H1 (cell line): ENCODE measurements at regions not wholly inside any gene's neighbourhood (a gene's known extent, or its start where the extent isn't known, plus 50 kb on each side); places are given as distances from the start of the nearest gene placed in this dataset.

Experiments
- CBX8 ChIP-seq: fragments of 300-800, 300-1000 bp; sonication (generic); IDR thresholded peaks from 2 replicates; pipeline ENCODE4 v1.7.1; 2016; ENCODE audit warnings: low read depth, low read length, borderline replicate concordance
- SRF ChIP-seq: IDR thresholded peaks from 2 replicates; pipeline ENCODE4 v1.6.1; 2011; ENCODE audit warnings: mild to moderate bottlenecking, low read depth, low read length, moderate library complexity
- USF2 ChIP-seq: IDR thresholded peaks from 2 replicates; pipeline ENCODE4 v1.6.1; 2011; ENCODE audit warnings: low read length, improper control_type of control experiment
- YY1 ChIP-seq: IDR thresholded peaks from 2 replicates; pipeline ENCODE4 v1.6.1; 2011; ENCODE audit warnings: low read depth, mild to moderate bottlenecking, low read length

- TF ChIP-seq USF2 (no peak), SRF (no peak), YY1 (no peak), CBX8 (no peak)
- TF ChIP-seq, all 59 proteins: peak for 0
Observed at GRCh38 chr9:107883496-107884124, 394.0 kb upstream of the KLF4 start (continued).
